Endometrial microvascular endothelial cells (primary cell): ENCODE measurements at regions not wholly inside any gene's neighbourhood (a gene's known extent, or its start where the extent isn't known, plus 50 kb on each side); places are given as distances from the start of the nearest gene placed in this dataset.

ENCODE experiments used
- in situ Hi-C: cut with HindIII; loops from 2 replicates; pipeline ENCODE4 v1.10.0; 2017; ENCODE audit warnings: low sequenced_read_pairs, low pct_unique_long_range_greater_than_20kb; ENCODE audit errors: inconsistent ontology term

GRCh38 chr16:86427433-86427851 lies 82.9 kb upstream of the FOXF1 start:
- in situ Hi-C loops, result no loop called here

GRCh38 chr16:86428729-86429517 lies 81.4 kb upstream of the FOXF1 start:
- in situ Hi-C loops, result no loop called here

GRCh38 chr16:86429663-86430062 lies 80.7 kb upstream of the FOXF1 start:
- in situ Hi-C loops, result no loop called here

GRCh38 chr16:86430814-86431213 lies 79.5 kb upstream of the FOXF1 start:
- in situ Hi-C loops, result no loop called here

DNA sequence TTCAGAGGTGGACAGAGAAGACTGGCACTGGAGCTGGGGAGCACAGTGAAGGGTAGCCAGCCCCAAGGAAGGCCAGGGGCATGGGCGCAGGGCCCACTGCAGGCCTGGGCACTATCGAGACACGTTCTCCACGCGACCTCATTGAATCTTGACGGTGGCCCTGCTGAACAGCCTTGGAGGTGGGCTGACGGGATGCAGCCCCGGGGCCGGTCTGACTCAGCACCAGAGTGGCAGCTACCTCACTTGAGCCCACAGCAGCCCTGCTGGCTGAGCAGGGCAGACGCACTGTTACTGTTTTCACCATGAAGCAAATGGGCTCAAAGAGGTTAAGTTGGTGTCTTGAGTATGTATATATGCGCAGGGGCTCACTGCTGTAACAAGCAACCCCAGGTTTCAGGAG lies 78.8 kb upstream of the FOXF1 start:
- in situ Hi-C loops, result no loop called here

GRCh38 chr16:86432048-86432447 lies 78.3 kb upstream of the FOXF1 start:
- in situ Hi-C loops, result no loop called here

GRCh38 chr16:86432691-86433090 lies 77.6 kb upstream of the FOXF1 start:
- in situ Hi-C loops, result no loop called here

DNA sequence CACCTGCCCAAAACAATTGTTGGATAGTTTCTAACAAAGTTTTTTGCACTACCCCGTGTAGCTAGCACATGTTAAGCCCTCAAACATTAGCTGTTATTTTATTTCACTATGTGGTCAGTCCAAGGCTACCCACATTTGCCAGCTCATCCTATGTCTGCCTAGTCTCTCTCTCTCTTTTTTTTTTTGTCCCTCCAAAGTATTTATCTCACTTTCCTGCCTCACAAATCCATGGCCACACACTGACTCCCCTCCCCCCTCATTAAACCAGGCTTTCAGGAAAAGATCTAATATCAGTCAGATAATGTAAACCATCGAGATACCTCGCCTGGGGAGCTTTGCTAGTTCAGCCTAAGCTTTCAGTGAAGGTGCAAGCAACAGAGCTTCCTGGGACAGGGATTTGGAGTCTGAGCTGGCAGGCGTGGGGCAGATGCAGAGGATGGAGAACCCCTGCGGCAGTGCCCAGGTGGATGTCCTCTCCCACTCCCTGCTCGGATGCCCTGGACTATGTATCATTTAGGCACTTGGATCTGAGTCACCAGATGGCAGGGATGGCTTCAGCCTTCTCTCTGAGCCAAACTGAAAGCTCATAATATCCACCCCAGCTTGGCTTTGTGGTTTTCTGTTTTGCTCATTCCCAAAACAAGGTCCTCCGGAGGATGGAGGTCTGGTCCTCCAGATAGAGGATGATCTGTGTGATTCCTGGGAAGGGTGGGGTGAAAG lies 73.7 kb upstream of the FOXF1 start:
- in situ Hi-C loops, result no loop called here

DNA sequence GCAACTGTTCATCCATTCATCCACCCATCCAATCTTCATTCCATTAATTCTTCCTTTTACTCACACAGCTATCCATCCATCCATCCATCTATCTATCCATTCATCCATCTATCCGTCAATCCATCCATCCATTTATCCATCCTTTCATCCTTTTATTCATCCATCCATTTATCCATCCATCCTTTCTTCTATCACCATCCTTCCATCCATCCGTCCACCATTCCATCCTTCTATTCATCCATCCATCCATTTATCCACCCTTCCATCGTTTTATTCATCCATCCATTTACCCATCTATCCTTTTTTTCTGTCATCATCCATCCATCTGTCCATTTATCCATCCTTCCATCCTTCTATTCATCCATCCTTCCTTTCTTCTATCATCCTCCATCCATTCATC lies 73.0 kb upstream of the FOXF1 start:
- in situ Hi-C loops, result no loop called here

DNA sequence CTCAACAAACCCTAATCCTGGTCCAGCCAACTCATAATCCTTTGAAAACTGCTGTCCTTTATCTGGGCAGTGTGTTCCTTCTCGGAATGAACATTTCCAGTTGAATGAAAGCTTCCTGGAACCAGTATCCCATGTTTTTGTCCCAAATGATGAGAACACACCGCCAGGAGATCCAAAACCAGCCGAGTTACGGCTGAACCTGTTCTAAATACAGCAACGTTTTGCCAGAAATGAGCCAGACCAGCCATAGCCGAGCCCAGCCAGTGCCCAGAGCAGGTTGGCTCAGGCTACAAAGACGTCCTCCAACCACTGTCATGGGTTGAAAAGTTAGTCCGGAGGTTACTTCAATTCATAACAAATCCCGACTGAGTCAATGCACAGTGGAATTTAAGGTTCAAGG lies 67.6 kb upstream of the FOXF1 start:
- in situ Hi-C loops, result no loop called here

DNA sequence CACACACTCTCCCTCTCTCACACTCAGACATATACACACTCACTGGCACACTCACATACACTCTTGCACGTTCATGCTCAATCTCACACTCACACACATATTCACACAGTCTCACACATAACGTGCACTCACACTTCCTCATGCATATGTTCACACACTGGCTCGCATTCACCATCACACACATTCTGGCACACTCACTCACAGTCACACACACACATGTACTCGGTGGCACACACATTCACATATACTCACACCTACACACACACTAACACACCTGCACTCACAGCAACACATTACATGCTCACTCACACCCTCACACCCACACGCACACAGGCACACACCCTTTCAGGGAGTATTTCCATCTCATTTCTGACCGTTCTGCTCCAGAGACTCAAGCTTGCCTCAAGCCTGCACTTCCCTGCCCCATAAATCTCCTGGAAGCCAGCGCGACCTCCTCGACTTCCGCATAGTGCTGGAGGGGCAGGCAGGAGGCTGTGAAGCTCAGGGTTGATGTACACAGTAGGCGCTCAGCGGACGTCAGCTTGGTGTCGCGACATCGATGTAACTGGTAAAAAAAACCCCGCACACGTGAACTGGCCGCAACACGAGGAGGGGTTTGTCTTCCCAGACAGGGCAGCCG lies 66.7 kb upstream of the FOXF1 start:
- in situ Hi-C loops, result no loop called here

GRCh38 chr16:86444261-86444660 lies 66.1 kb upstream of the FOXF1 start:
- in situ Hi-C loops, result no loop called here

GRCh38 chr16:86444661-86445060 lies 65.7 kb upstream of the FOXF1 start:
- in situ Hi-C loops, result no loop called here

GRCh38 chr16:86446279-86446678 lies 64.0 kb upstream of the FOXF1 start:
- in situ Hi-C loops, result no loop called here

- in situ Hi-C loops, result no loop called here
Observed at GRCh38 chr16:86447228-86447627, 63.1 kb upstream of the FOXF1 start.

DNA sequence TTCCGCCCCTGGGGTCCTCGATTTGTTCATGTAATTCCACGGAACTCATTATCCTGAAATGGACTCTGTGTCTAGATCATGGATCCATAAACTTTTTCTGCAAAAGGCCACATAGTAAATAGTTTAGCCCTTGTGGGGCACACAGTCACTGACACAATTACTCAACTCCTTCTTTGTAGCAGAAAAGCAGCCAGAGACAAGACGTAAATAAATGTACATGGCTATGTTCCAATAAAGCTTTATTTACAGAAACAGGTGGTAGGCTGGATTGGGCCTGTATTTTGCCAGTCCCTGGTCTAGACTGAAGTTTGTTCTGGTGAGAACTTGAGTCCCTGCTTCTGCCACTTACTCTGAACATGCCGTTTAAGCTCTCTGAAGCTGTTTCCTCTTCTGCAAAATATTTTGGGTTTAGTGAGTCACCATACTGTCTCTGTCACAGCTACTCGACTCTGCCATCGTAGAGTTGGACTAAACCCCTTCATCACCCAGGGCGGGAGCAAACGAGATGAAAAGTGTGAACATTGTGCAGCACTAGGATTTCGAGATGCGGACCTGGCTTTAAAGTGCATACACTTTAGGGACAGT lies 61.9 kb upstream of the FOXF1 start:
- in situ Hi-C loops, result no loop called here

DNA sequence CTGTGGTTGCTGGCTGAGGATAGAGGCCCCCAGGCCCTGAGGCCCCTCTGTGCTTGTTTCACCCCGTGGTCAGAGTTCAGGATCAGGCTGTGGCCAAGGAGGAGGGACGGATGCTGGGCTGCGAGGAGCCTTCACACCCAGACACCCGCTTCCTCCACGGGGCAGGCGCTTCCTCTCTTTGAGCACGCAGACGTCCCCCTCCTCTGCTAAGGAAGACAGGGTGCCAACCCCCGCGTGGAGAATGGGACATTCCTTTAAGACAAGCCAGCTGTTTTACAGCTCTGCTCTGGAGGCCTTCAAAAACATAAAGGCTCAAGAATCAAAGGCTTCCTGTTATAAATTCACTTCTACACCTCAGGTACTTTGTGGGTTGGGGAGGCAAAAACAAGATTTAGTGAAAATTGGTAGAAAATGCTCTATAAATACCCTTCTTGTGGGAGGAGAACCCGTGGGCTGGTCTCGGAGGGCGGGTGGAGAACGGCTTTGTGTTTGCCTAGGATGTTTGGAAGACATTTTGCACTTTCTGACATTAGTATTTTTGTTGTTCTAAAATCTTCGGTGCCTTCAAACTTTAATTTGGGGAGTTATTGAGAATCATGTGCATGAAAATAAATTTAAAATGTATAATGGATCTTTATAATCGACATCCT lies 60.8 kb upstream of the FOXF1 start:
- in situ Hi-C loops, result no loop called here

GRCh38 chr16:86450691-86451090 lies 59.6 kb upstream of the FOXF1 start:
- in situ Hi-C loops, result no loop called here

GRCh38 chr16:86452451-86452850 lies 57.9 kb upstream of the FOXF1 start:
- in situ Hi-C loops, result no loop called here
